AG10803 (cell line): ENCODE measurements at regions not wholly inside any gene's neighbourhood (a gene's known extent, or its start where the extent isn't known, plus 50 kb on each side); places are given as distances from the start of the nearest gene placed in this dataset.

Source experiments
- DNase-seq: peaks from one replicate; pipeline ENCODE4 v3.0.0; 2010; ENCODE audit warnings: low read depth
- H3K4me3 ChIP-seq: 2 replicates; pipeline ENCODE4 v1.5.1; 2011; ENCODE audit warnings: mild to moderate bottlenecking, low read length, control low read depth
- CTCF ChIP-seq: conservative IDR thresholded peaks from 2 replicates; pipeline ENCODE4 v1.5.1; 2011; ENCODE audit warnings: mild to moderate bottlenecking, low read length, control low read depth, inconsistent platforms

- H3K4me3 ChIP-seq = no peak overlapping the region
- DNase-seq = no peak
- no peak for TF ChIP-seq CTCF
These were observed 79.1 kb downstream of the ZNF365 start for GRCh38 chr10:62453274-62453673.

GRCh38 chr10:62454687-62455397 is 80.7 kb downstream of the ZNF365 start:
- H3K4me3 ChIP-seq = no peak overlapping the region
- TF ChIP-seq CTCF = no peak
- peak; percentile 91 for DNase-seq

DNA sequence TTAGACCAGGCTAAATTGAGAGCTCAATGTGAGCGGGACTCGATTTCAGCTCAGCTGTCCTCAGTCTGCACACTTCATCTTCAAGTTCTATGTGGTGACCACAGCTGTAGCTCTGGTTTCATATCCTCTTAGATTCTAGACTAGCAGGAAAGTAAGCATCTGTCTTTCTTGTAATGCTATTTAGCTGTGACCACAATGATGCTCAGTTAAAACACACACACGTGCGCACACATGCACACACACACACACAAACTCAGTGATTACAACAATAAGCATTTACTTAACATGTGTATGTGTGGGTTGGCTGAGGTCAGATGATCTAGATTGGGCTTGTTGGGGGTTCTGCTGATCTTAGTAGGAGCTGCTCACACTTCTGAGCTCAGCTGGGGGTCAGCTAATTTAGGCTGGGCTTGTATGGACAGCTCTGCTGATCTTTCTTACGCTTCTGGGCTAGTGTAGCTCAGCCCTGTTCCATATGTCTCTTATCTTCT is 82.5 kb downstream of the ZNF365 start:
- TF ChIP-seq CTCF = no peak
- DNase-seq = peak; percentile 94
- H3K4me3 ChIP-seq = no peak overlapping the region

DNA sequence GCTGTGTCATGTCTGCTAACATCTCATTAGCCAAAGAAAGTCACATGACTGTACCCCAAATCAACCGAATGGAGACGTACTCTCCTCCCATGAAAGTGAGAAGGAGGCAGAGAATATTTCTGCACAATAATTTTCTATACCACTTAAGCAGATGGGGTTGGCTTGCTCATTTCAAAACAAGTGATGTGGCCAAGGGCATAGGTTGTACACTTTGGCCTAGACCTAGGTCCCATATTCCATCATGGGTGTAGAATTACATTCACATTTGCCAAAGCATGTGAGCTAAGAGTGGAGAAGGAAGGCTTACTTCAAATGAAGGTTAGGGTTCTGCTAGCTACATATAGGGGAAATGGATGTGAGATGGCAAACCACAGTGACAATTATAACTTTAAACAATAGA is 83.0 kb downstream of the ZNF365 start:
- no peak for TF ChIP-seq CTCF
- no peak overlapping the region for H3K4me3 ChIP-seq

DNA sequence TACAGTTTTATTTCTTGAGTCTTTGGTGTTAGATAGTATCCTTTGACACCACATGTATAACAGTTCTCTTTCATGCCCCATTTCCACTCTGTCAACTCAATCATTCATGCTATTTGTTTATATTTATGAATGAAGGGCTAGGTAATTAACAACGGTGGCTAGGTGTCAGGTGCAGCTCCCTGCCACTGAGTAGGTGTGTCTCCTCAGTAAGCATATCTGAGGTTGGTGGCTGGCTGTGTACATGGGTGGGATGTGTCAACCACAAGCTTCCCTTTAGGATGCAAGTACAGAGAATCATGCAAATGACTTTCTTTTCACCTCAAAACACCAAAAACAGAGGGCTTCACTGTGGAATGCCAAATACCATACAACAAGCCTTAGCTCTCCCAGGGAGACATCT is 83.4 kb downstream of the ZNF365 start:
- no peak for DNase-seq
- no peak for TF ChIP-seq CTCF
- H3K4me3 ChIP-seq = no peak overlapping the region

More for the DNA sequence above, 83.0 kb downstream of the ZNF365 start:
- DNase-seq = no peak

DNA sequence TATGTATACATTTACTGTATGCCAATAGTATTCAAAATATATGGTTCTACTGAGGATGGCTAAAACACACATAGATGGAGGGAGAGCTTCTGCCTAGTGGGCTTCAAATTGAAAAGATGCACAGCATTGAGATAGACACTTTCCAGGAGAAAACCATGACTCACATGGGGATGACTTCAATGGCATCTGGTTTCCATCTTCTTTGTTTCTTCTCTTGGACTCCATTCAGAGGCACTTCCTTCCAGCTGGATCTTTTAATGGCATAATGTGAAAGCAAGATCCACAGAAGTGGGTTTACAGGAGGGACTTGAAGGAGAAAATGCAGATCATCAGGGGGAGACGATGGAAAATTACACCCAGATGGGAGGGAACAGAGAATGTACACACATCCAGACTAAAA is 84.9 kb downstream of the ZNF365 start:
- peak; percentile 85 for DNase-seq
- H3K4me3 ChIP-seq = no peak overlapping the region
- TF ChIP-seq CTCF = no peak

- DNase-seq = no peak
- no peak overlapping the region for H3K4me3 ChIP-seq
- no peak for TF ChIP-seq CTCF
These were observed 85.3 kb downstream of the ZNF365 start for GRCh38 chr10:62459500-62459899.
